ENCODE measurements at regions not wholly inside any gene's neighbourhood (a gene's known extent, or its start where the extent isn't known, plus 50 kb on each side); places are given as distances from the start of the nearest gene placed in this dataset.

GRCh38 chr1:57850176-57850940, 426.5 kb upstream of the DAB1 start:
- Histone ChIP-seq H3K27me3 (no peaks in the 10 kb centered on the region), H3K4me3 (no peak overlapping the region), H3K9me3 (no peaks in the 10 kb centered on the region), H3K27ac (no peak overlapping the region), H3K36me3 (no peaks in the 10 kb centered on the region), H3K4me1 (no peaks in the 10 kb centered on the region)
- TF ChIP-seq POLR2A (IDR thresholded peaks at IDR 0.05): no peak
- TF ChIP-seq CTCF (IDR thresholded peaks at IDR 0.05 in 4 of 5, conservative IDR thresholded peaks at IDR 0.05 in 1 of 5): no peak
- DNase-seq (no peak), ATAC-seq (no peak)
- intact Hi-C loops (cut with DNase I; ENCODE audit: low total_unique reads) (no loop called here), in situ Hi-C loops (cut with MboI; ENCODE audit: low sequenced_read_pairs in 4 of 4) (no loop called here)

- intact Hi-C loops (cut with DNase I; ENCODE audit: low total_unique reads) (no loop called here), in situ Hi-C loops (cut with MboI; ENCODE audit: low sequenced_read_pairs in 4 of 4) (no loop called here)
- H3K9me3 ChIP-seq: no peaks in the 10 kb centered on the region
- ATAC-seq (no peak), DNase-seq (no peak)
- no peaks in the 10 kb centered on the region for H3K36me3 ChIP-seq
- no peak overlapping the region for H3K27ac ChIP-seq
- H3K4me3 ChIP-seq: no peak overlapping the region
- H3K27me3 ChIP-seq: no peaks in the 10 kb centered on the region
- no peak for TF ChIP-seq POLR2A (IDR thresholded peaks at IDR 0.05)
- TF ChIP-seq CTCF (IDR thresholded peaks at IDR 0.05 in 4 of 5, conservative IDR thresholded peaks at IDR 0.05 in 1 of 5): no peak
- no peaks in the 10 kb centered on the region for H3K4me1 ChIP-seq
Measured at GRCh38 chr1:57848406-57848805, 424.5 kb upstream of the DAB1 start.

- in situ Hi-C loops (cut with MboI; ENCODE audit: low sequenced_read_pairs in 4 of 4) (no loop called here), intact Hi-C loops (cut with DNase I; ENCODE audit: low total_unique reads) (no loop called here)
- ATAC-seq (no peak), DNase-seq (no peak)
- Histone ChIP-seq H3K4me3 (no peak overlapping the region), H3K9me3 (peaks cover 0 to 8% (median 0%) of the 10 kb centered on the region in 3 donors), H3K36me3 (no peaks in the 10 kb centered on the region), H3K4me1 (no peaks in the 10 kb centered on the region), H3K27ac (no peak overlapping the region), H3K27me3 (no peaks in the 10 kb centered on the region)
- no peak for TF ChIP-seq POLR2A (IDR thresholded peaks at IDR 0.05)
- TF ChIP-seq CTCF (IDR thresholded peaks at IDR 0.05 in 4 of 5, conservative IDR thresholded peaks at IDR 0.05 in 1 of 5): no peak
Measured at GRCh38 chr1:57845041-57845440, 421.2 kb upstream of the DAB1 start.

GRCh38 chr1:57844382-57844980, 420.6 kb upstream of the DAB1 start:
- intact Hi-C loops (cut with DNase I; ENCODE audit: low total_unique reads): no loop called here
- Histone ChIP-seq H3K27me3 (no peaks in the 10 kb centered on the region), H3K4me3 (no peak overlapping the region), H3K36me3 (no peaks in the 10 kb centered on the region), H3K4me1 (no peaks in the 10 kb centered on the region), H3K27ac (no peak overlapping the region), H3K9me3 (peaks cover 0 to 8% (median 0%) of the 10 kb centered on the region in 3 donors)
- in situ Hi-C loops (cut with MboI; ENCODE audit: low sequenced_read_pairs in 4 of 4): no loop called here
- TF ChIP-seq POLR2A (IDR thresholded peaks at IDR 0.05) (no peak), CTCF (IDR thresholded peaks at IDR 0.05 in 4 of 5, conservative IDR thresholded peaks at IDR 0.05 in 1 of 5) (no peak)
- no peak for DNase-seq
- no peak for ATAC-seq
